ENCODE measurements at regions not wholly inside any gene's neighbourhood (a gene's known extent, or its start where the extent isn't known, plus 50 kb on each side); places are given as distances from the start of the nearest gene placed in this dataset.

- TF ChIP-seq EZH2 (IDR thresholded peaks at IDR 0.05; ENCODE audit: borderline replicate concordance, low read depth, low read length, severe bottlenecking) = no peak
- TF ChIP-seq, protein P1, sequence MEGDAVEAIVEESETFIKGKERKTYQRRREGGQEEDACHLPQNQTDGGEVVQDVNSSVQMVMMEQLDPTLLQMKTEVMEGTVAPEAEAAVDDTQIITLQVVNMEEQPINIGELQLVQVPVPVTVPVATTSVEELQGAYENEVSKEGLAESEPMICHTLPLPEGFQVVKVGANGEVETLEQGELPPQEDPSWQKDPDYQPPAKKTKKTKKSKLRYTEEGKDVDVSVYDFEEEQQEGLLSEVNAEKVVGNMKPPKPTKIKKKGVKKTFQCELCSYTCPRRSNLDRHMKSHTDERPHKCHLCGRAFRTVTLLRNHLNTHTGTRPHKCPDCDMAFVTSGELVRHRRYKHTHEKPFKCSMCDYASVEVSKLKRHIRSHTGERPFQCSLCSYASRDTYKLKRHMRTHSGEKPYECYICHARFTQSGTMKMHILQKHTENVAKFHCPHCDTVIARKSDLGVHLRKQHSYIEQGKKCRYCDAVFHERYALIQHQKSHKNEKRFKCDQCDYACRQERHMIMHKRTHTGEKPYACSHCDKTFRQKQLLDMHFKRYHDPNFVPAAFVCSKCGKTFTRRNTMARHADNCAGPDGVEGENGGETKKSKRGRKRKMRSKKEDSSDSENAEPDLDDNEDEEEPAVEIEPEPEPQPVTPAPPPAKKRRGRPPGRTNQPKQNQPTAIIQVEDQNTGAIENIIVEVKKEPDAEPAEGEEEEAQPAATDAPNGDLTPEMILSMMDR (IDR thresholded peaks at IDR 0.05; ENCODE audit: borderline replicate concordance, extremely low read depth, low read length, poor library complexity, severe bottlenecking) = no peak
Measured at GRCh38 chr2:82697231-82697630, 1761.8 kb downstream of the SUCLG1 start.
